IMR-90 (cell line): ENCODE measurements at regions not wholly inside any gene's neighbourhood (a gene's known extent, or its start where the extent isn't known, plus 50 kb on each side); places are given as distances from the start of the nearest gene placed in this dataset.

ENCODE experiments used
- ATAC-seq: fragments of 200-7000 bp; cut with Tn5 transposase; 2 replicates; pipeline ENCODE4 v1.9.1; 2020; ENCODE audit warnings: low read depth, mild to moderate bottlenecking, moderate library complexity
- BruUV-seq: library from RNA; stranded (reverse); fragments of 400-500 nt; replicated peaks from 2 replicates; lab custom pipeline; 2021; lab: Mats Ljungman, UMichigan
- CTCF ChIA-PET: fragments of 300-600 bp; formaldehyde crosslinking; extraction: SDS; loops from one replicate; lab custom pipeline; 2021; ENCODE audit warnings: antibody characterized with exemption; lab: Yijun Ruan, JAX
- POLR2A ChIA-PET: fragments of 300-600 bp; sonication (Branson Sonifier 250); formaldehyde crosslinking; loops from one replicate; lab custom pipeline; 2022; ENCODE audit warnings: antibody characterized with exemption; ENCODE audit not compliant: unreplicated experiment; lab: Charles Lee
- DNase-seq: peaks from one replicate; pipeline ENCODE4 v3.0.0; 2013
- H2AFZ ChIP-seq: replicated peaks from 2 replicates; pipeline ENCODE3; 2013; ENCODE audit warnings: low read length, mild to moderate bottlenecking; ENCODE audit not compliant: poor library complexity
- H2AK5ac ChIP-seq: 2 replicates; pipeline ENCODE4 v1.6.1; 2013; ENCODE audit warnings: low read depth, low read length, inconsistent platforms
- H2AK9ac ChIP-seq: replicated peaks from 2 replicates; pipeline ENCODE3; 2013; ENCODE audit warnings: mild to moderate bottlenecking, low read depth, low read length, moderate library complexity; ENCODE audit not compliant: poor library complexity
- H2BK120ac ChIP-seq: 2 replicates; pipeline ENCODE4 v1.6.1; 2013; ENCODE audit warnings: low read depth, low read length, inconsistent platforms
- H2BK15ac ChIP-seq: 3 replicates; pipeline ENCODE4 v1.6.1; 2013; ENCODE audit warnings: low read depth, low read length, inconsistent platforms
- H2BK20ac ChIP-seq: 2 replicates; pipeline ENCODE4 v1.6.1; 2013; ENCODE audit warnings: low read depth, mild to moderate bottlenecking, inconsistent platforms, low read length, moderate library complexity
- H2BK5ac ChIP-seq: 2 replicates; pipeline ENCODE4 v1.6.1; 2013; ENCODE audit warnings: mild to moderate bottlenecking, low read depth, low read length, inconsistent platforms; ENCODE audit not compliant: poor library complexity, severe bottlenecking
- H3K14ac ChIP-seq: replicated peaks from 2 replicates; pipeline ENCODE4 v1.6.1; 2013; ENCODE audit warnings: low read depth, low read length, inconsistent platforms
- H3K18ac ChIP-seq: 2 replicates; pipeline ENCODE4 v1.6.1; 2013; ENCODE audit warnings: low read depth, low read length, control low read depth
- H3K23ac ChIP-seq: 2 replicates; pipeline ENCODE4 v1.6.1; 2013; ENCODE audit warnings: low read depth, low read length, inconsistent platforms
- H3K27ac ChIP-seq: 2 replicates; pipeline ENCODE4 v1.5.1; 2013; ENCODE audit warnings: mild to moderate bottlenecking, control low read depth, low read length; ENCODE audit not compliant: insufficient read depth
- H3K27me3 ChIP-seq: 2 replicates; pipeline ENCODE4 v1.6.1; 2013; ENCODE audit warnings: low read length; ENCODE audit not compliant: control insufficient read depth, insufficient read depth
- H3K36me3 ChIP-seq: 2 replicates; pipeline ENCODE4 v1.6.1; 2013; ENCODE audit warnings: low read length, mixed read lengths; ENCODE audit not compliant: control insufficient read depth, insufficient read depth
- H3K4ac ChIP-seq: 2 replicates; pipeline ENCODE4 v1.6.1; 2013; ENCODE audit warnings: low read depth, low read length, inconsistent platforms
- H3K4me1 ChIP-seq: 2 replicates; pipeline ENCODE4 v1.6.1; 2013; ENCODE audit warnings: low read length, mixed read lengths; ENCODE audit not compliant: control insufficient read depth, insufficient read depth
- H3K4me2 ChIP-seq: 2 replicates; pipeline ENCODE4 v1.6.1; 2013; ENCODE audit warnings: low read depth, mild to moderate bottlenecking, control low read depth, low read length, moderate library complexity
- H3K4me3 ChIP-seq: 2 replicates; pipeline ENCODE4 v1.5.1; 2013; ENCODE audit warnings: low read depth, mild to moderate bottlenecking, control low read depth, low read length, moderate library complexity; ENCODE audit not compliant: insufficient read depth
- H3K56ac ChIP-seq: 2 replicates; pipeline ENCODE4 v1.6.1; 2013; ENCODE audit warnings: low read length, inconsistent platforms; ENCODE audit not compliant: insufficient read depth; ENCODE audit errors: extremely low read depth
- H3K79me1 ChIP-seq, 2 experiments: 2 replicates each; pipeline ENCODE4 v1.6.1; 2013; ENCODE audit warnings: low read length in 2 of 2, inconsistent platforms in 1 of 2, low read depth in 1 of 2
- H3K9ac ChIP-seq: 2 replicates; pipeline ENCODE4 v1.6.1; 2013; ENCODE audit warnings: low read depth, low read length, control low read depth
- H3K9me1 ChIP-seq: 2 replicates; pipeline ENCODE4 v1.6.1; 2013; ENCODE audit warnings: low read length, inconsistent platforms; ENCODE audit not compliant: insufficient read depth
- H3K9me3 ChIP-seq: 2 replicates; pipeline ENCODE4 v1.6.1; 2013; ENCODE audit warnings: low read length; ENCODE audit not compliant: control insufficient read depth, insufficient read depth
- H4K20me1 ChIP-seq: 2 replicates; pipeline ENCODE4 v1.6.1; 2013; ENCODE audit warnings: low read length, inconsistent platforms; ENCODE audit not compliant: insufficient read depth
- H4K5ac ChIP-seq: 2 replicates; pipeline ENCODE4 v1.6.1; 2013; ENCODE audit warnings: mild to moderate bottlenecking, low read depth, low read length, control low read depth
- H4K8ac ChIP-seq, 2 experiments: 2 replicates each; pipeline ENCODE4 v1.6.1; 2013; ENCODE audit warnings: low read depth in 2 of 2, low read length in 2 of 2, control low read depth in 1 of 2, inconsistent platforms in 1 of 2
- H4K91ac ChIP-seq: 2 replicates; pipeline ENCODE4 v1.6.1; 2013; ENCODE audit warnings: low read depth, low read length, inconsistent platforms; ENCODE audit not compliant: insufficient read depth
- CHD1 ChIP-seq: IDR thresholded peaks from 2 replicates; pipeline ENCODE4 v1.6.1; 2012; ENCODE audit warnings: low read depth, low read length, improper control_type of control experiment
- FOS ChIP-seq: fragments of 150-350 bp; IDR thresholded peaks from 2 replicates; pipeline ENCODE4 v1.6.1; 2016; ENCODE audit warnings: low read depth, low read length
- MXI1 ChIP-seq: IDR thresholded peaks from 2 replicates; pipeline ENCODE4 v1.6.1; 2012; ENCODE audit warnings: low read depth, mild to moderate bottlenecking, low read length, moderate library complexity, borderline replicate concordance
- NFE2L2 ChIP-seq: fragments of 150-350 bp; IDR thresholded peaks from 2 replicates; pipeline ENCODE4 v1.6.1; 2016; ENCODE audit warnings: low read depth, mild to moderate bottlenecking, low read length
- POLR2A ChIP-seq: IDR thresholded peaks from 2 replicates; pipeline ENCODE4 v1.6.1; 2012; ENCODE audit warnings: mild to moderate bottlenecking, low read depth, low read length
- RAD21 ChIP-seq: IDR thresholded peaks from 2 replicates; pipeline ENCODE4 v1.6.1; 2012; ENCODE audit warnings: low read length, improper control_type of control experiment
- RFX5 ChIP-seq: IDR thresholded peaks from 2 replicates; pipeline ENCODE4 v1.8.0; 2012; ENCODE audit warnings: low read depth, mild to moderate bottlenecking, low read length, moderate library complexity
- WGBS, 2 experiments: methylation state at CpG; one replicate each; pipeline versions ENCODE4 v1.1.5 to v1.1.7; 2013; ENCODE audit warnings: missing lambda C conversion rate in 2 of 2; ENCODE audit not compliant: insufficient read length in 1 of 2; ENCODE audit errors: extremely low coverage in 2 of 2; 5-methylcytosine and 5-hydroxymethylcytosine counted together
- dilution Hi-C: fragments of 300-500 bp; cut with HindIII; formaldehyde crosslinking; loops from one replicate; pipeline ENCODE4 v1.14.3; 2018; ENCODE audit warnings: low sequenced_read_pairs; ENCODE audit not compliant: unreplicated experiment
- in situ Hi-C: fragments of 300-500 bp; cut with MboI; formaldehyde crosslinking; loops from 3 replicates; pipeline ENCODE4 v1.14.3; 2019; ENCODE audit warnings: low sequenced_read_pairs, inconsistent platforms, mixed read lengths
- intact Hi-C: fragments of 100-400 bp; cut with micrococcal nuclease; formaldehyde crosslinking; loops from 2 replicates; pipeline ENCODE4 v1.10.0; 2022
- TF ChIP-seq, protein P1 (sequence below): fragments of 150-350 bp; IDR thresholded peaks from 2 replicates; pipeline ENCODE4 v1.6.1; 2017; ENCODE audit warnings: mild to moderate bottlenecking, antibody characterized with exemption, low read length, low read depth

DNA sequence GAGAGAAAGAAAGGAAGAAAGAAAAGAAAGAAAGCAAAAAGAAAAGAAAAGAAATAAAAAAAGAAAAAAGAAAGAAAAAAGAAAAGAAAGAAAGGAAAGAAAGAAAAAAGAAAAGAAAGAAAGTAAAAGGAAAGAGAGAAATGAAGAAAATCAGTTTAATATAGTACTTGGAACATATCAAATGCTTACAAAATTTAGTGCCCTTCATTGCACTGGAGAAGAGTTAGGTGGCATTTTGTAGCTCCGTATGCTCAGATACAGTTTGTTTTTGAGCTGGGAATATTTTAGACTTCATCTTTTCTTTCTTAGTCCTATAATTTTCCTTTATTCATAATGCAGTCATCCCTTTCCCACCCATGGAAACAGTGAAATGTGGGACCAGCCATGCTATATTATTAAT lies 56.2 kb upstream of the APP start:
- WGBS, 2 experiments = no CpG with 5 or more reads among the region's 1 CpG
- no peaks in the 10 kb centered on the region for H3K36me3 ChIP-seq
- H2AFZ ChIP-seq = no peak overlapping the region
- no peaks in the 10 kb centered on the region for H3K9me3 ChIP-seq
- no peak overlapping the region for H2BK5ac ChIP-seq
- TF ChIP-seq POLR2A (no peak), MXI1 (no peak), RAD21 (no peak), RFX5 (no peak), FOS (no peak), CHD1 (no peak), NFE2L2 (no peak)
- TF ChIP-seq, protein P1, sequence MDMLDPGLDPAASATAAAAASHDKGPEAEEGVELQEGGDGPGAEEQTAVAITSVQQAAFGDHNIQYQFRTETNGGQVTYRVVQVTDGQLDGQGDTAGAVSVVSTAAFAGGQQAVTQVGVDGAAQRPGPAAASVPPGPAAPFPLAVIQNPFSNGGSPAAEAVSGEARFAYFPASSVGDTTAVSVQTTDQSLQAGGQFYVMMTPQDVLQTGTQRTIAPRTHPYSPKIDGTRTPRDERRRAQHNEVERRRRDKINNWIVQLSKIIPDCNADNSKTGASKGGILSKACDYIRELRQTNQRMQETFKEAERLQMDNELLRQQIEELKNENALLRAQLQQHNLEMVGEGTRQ = no peak
- H3K4me3 ChIP-seq = no peak overlapping the region
- no peaks in the 10 kb centered on the region for H3K27me3 ChIP-seq
- H2AK9ac ChIP-seq = no peak overlapping the region
- no peaks in the 10 kb centered on the region for H4K20me1 ChIP-seq
- no peak overlapping the region for H3K4ac ChIP-seq
- no peak overlapping the region for H3K18ac ChIP-seq
- no peak overlapping the region for H3K9ac ChIP-seq
- H2BK15ac ChIP-seq = no peak overlapping the region
- H3K14ac ChIP-seq = no peak overlapping the region
- CTCF ChIA-PET = no interaction called here
- H3K27ac ChIP-seq = no peak overlapping the region
- dilution Hi-C loops (no loop called here), intact Hi-C loops (no loop called here), in situ Hi-C loops (no loop called here)
- no peak overlapping the region for H2BK20ac ChIP-seq
- H4K91ac ChIP-seq = no peak overlapping the region
- no peak overlapping the region for H4K8ac ChIP-seq
- BruUV-seq = no TSS peak
- H3K23ac ChIP-seq = no peak overlapping the region
- no peaks in the 10 kb centered on the region for H3K9me1 ChIP-seq
- H3K56ac ChIP-seq = no peak overlapping the region
- H3K4me2 ChIP-seq = no peak overlapping the region
- no peak overlapping the region for H4K5ac ChIP-seq
- no peak overlapping the region for H2AK5ac ChIP-seq
- no peaks in the 10 kb centered on the region for H3K4me1 ChIP-seq
- DNase-seq = no peak
- no peaks in the 10 kb centered on the region for H3K79me1 ChIP-seq
- H2BK120ac ChIP-seq = no peak overlapping the region
- POLR2A ChIA-PET = no interaction called here
- no peak for ATAC-seq
